Right lobe of liver (tissue), 6 donors: ENCODE measurements at regions not wholly inside any gene's neighbourhood (a gene's known extent, or its start where the extent isn't known, plus 50 kb on each side); places are given as distances from the start of the nearest gene placed in this dataset.
A peak's percentile ranks its signal among the peaks of the same experiment; 100 is the strongest.

Experiments
- ATAC-seq, 4 donors: fragments of 200-7000 bp; cut with Tn5 transposase; one replicate each; pipeline ENCODE4 v1.9.1; 2020; ENCODE audit warnings: mild to moderate bottlenecking in 4 of 4, moderate library complexity in 4 of 4
- DNase-seq, 3 donors: peaks; one replicate each; pipeline ENCODE4 v3.0.0-alpha.2; 2020
- H3K27ac ChIP-seq, 3 donors: fragments of 200-600 bp; one replicate each; pipeline ENCODE4 v1.8.0; 2022
- H3K27me3 ChIP-seq, 2 donors: fragments of 200-600 bp; one replicate each; pipeline ENCODE4 v1.8.0; 2022
- H3K36me3 ChIP-seq, 4 donors: fragments of 200-600 bp; sonication (generic) in 1 of 4; one replicate each; pipeline versions ENCODE4 v1.5.1 to v1.8.0; 2017 to 2022; ENCODE audit warnings: control low read depth in 1 of 4
- H3K4me1 ChIP-seq, 4 donors: fragments of 200-600 bp; sonication (generic) in 1 of 4; one replicate each; pipeline versions ENCODE4 v1.5.1 to v1.8.0; 2017 to 2022; ENCODE audit warnings: control low read depth in 1 of 4
- H3K4me3 ChIP-seq, 3 donors: fragments of 200-600 bp; one replicate each; pipeline ENCODE4 v1.8.0; 2022
- H3K9me3 ChIP-seq, 4 donors: fragments of 200-600 bp; sonication (generic) in 1 of 4; one replicate each; pipeline versions ENCODE4 v1.5.1 to v1.8.0; 2017 to 2022; ENCODE audit warnings: control low read depth in 1 of 4
- POLR2A ChIP-seq: fragments of 450-650 bp; IDR thresholded peaks from one replicate; pipeline ENCODE4 v1.6.1; 2017; ENCODE audit warnings: antibody characterized with exemption, mild to moderate bottlenecking
- whole genome bisulfite sequencing: methylation state at CpG from one replicate; pipeline ENCODE4 v1.1.6; 2018; ENCODE audit warnings: low coverage, low lambda C conversion rate; ENCODE audit not compliant: insufficient coverage; ENCODE audit errors: missing lambda C conversion rate; 5-methylcytosine and 5-hydroxymethylcytosine counted together
- intact Hi-C, 2 donors: fragments of 100-400 bp; cut with DNase I; formaldehyde crosslinking; loops; one replicate each; pipeline versions ENCODE4 v1.11.2 to v1.14.1; 2022
- TF ChIP-seq, protein P1 (sequence below), 4 donors: fragments of 200-600 bp in 3 of 4; fragments of 450-650 bp in 1 of 4; IDR thresholded peaks; one replicate each; pipeline versions ENCODE4 v1.5.1 to v1.8.0; 2016 to 2022; ENCODE audit warnings: antibody characterized with exemption in 4 of 4, mild to moderate bottlenecking in 2 of 4
- donor health status: DM: no; HTN: yes; CAD: no.
- donor health status: DM: no; HTN: no; CAD: no.
- donor health status: DM: no; HTN: no; CAD: no.
- donor health status: DM: no; HTN: yes; CAD: no.
- donor health status: DM: no; HTN: yes; CAD: no.

DNA sequence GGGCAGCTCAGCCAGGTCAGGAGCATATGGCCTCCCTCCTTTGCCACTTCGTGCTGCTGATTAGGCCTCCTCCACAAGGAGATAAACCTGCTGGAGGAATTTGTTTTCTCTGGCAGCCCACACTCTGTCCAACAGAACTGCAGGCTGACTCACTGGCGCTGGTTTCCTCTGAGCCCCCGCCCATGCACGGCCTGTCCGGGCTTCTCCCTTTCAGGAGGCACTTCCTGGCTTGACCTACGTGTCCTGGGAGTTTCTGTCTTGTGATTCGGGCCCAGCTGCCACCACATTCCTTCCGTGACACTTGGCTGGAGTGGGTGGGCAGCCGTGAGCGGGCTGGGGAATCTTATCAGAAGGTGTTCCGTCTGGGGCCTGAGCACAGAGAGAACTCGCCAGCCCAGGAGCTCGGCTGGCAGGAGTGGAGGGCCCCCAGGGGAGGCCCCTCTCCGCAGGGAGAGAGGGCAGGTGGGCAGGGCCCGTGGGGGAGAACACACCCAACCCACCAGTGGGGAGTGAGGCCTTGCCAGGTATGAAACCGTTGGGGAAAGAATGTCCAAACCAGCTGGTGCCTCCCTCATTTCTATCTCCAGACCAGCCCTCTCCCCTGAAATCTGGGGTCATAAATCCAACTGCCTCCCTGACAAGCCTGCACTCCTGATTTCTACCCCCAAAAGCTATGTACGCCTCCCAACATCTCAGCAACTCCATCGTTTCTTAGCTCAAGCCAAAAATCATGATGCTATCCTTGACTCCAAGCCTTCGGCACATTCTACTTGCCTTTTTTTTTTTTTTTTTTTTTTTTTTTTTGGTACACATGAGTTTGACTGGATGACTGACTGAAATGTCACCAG is 110.6 kb upstream of the MEF2A start:
- 57% methylated on average over 9 of the region's 19 CpGs for WGBS
- no peaks in the 10 kb centered on the region for H3K4me1 ChIP-seq
- ATAC-seq, result peak; percentile 72 to 83 (median 77)

DNA sequence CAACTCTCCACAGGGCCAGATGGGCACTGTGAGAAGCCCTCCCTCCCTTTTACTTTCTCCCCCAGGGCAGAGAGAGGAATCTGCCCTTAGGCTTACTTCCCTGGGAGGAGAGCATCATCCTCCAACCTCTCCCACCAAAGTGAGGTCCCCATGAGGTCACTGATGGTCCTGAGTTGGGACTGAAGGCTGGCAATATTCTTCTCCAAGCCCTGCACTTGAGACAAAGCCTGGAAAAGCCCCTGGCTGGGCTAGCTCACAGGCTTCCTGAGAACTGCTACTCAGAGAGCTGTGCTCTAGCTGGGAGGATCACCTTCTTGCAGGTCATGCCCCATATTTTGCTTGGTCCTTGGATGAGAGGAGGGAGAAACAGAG is 110.0 kb upstream of the MEF2A start:
- ATAC-seq (no peak), DNase-seq (peak in 1 of 3 donors; percentile 20)
- no peak overlapping the region for H3K4me3 ChIP-seq
- no peaks in the 10 kb centered on the region for H3K4me1 ChIP-seq
- intact Hi-C loops, result no loop called here
- no peaks in the 10 kb centered on the region for H3K9me3 ChIP-seq
- no peaks in the 10 kb centered on the region for H3K27me3 ChIP-seq
- peak overlapping the region in 1 of 3 donors; percentile 79 for H3K27ac ChIP-seq
- no peak for TF ChIP-seq POLR2A
- TF ChIP-seq, protein P1, sequence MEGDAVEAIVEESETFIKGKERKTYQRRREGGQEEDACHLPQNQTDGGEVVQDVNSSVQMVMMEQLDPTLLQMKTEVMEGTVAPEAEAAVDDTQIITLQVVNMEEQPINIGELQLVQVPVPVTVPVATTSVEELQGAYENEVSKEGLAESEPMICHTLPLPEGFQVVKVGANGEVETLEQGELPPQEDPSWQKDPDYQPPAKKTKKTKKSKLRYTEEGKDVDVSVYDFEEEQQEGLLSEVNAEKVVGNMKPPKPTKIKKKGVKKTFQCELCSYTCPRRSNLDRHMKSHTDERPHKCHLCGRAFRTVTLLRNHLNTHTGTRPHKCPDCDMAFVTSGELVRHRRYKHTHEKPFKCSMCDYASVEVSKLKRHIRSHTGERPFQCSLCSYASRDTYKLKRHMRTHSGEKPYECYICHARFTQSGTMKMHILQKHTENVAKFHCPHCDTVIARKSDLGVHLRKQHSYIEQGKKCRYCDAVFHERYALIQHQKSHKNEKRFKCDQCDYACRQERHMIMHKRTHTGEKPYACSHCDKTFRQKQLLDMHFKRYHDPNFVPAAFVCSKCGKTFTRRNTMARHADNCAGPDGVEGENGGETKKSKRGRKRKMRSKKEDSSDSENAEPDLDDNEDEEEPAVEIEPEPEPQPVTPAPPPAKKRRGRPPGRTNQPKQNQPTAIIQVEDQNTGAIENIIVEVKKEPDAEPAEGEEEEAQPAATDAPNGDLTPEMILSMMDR (IDR thresholded peaks at IDR 0.05), result no peak
- H3K36me3 ChIP-seq, result no peaks in the 10 kb centered on the region

More for the DNA sequence above, 110.6 kb upstream of the MEF2A start:
- intact Hi-C loops, result no loop called here
- Histone ChIP-seq H3K27ac (peak overlapping the region in 2 of 3 donors; percentile 48 to 79), H3K36me3 (no peaks in the 10 kb centered on the region), H3K9me3 (no peaks in the 10 kb centered on the region), H3K27me3 (no peaks in the 10 kb centered on the region), H3K4me3 (no peak overlapping the region)
- no peak for TF ChIP-seq POLR2A
- TF ChIP-seq, protein P1 (IDR thresholded peaks at IDR 0.05), result no peak
- peak; percentile 48 to 73 (median 70) for DNase-seq

DNA sequence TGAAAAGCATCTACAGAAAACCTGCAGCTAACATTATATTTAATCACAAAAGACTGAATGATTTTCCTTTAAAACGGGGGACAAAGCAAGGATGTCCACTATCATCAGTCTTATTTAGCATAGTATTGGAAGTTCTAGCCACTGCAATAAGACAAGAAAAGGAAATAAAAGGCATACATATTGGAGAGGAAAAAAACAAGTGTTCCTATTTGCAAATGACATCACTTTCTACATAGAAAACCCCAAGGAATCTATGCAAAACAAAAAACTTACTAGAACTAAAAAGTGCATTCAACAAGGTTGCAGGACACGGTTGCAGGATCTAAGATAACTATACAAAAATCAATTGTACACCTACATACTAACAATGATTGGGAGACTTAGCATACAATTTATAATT is 101.6 kb upstream of the MEF2A start:
- Histone ChIP-seq H3K4me3 (no peak overlapping the region), H3K27ac (no peak overlapping the region), H3K27me3 (no peaks in the 10 kb centered on the region), H3K9me3 (no peaks in the 10 kb centered on the region), H3K4me1 (no peaks in the 10 kb centered on the region), H3K36me3 (no peaks in the 10 kb centered on the region)
- DNase-seq (no peak), ATAC-seq (no peak)
- 59% methylated on average over 2 of the region's 2 CpGs for WGBS
- no peak for TF ChIP-seq POLR2A
- TF ChIP-seq, protein P1 (IDR thresholded peaks at IDR 0.05), result no peak
- intact Hi-C loops, result no loop called here

DNA sequence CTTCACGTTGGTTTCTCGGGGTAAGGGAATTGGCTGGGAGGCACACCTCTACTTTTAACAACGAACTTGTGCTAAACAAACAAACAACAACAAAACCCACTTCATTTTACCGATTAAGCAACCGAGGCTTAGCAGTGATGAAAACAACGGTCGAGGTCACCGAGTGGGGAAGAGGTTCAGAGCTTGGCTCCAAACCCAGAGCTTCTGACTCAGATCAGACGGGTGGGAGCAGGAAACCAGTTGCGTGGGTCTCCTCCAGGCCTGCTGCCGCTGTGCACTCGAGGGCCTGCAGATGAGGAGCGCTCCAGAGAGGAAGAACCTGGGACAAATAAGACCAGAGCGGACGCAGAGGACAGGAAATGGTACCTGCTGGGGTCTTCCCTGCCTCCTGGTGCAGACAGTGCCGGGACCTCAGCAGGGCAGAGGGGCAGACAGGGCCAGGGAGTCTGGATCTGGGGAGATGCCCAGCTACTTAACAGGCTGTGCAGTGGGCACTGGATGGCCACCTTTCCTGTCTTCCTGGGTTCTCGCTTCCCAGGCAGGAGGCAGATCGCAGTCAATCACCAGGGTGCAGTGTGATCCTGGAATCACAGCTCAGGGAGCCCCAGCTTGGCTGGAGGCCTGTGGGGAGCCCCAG is 99.0 kb upstream of the MEF2A start:
- Histone ChIP-seq H3K27ac (no peak overlapping the region), H3K4me3 (no peak overlapping the region), H3K36me3 (no peaks in the 10 kb centered on the region), H3K27me3 (no peaks in the 10 kb centered on the region), H3K9me3 (no peaks in the 10 kb centered on the region), H3K4me1 (no peaks in the 10 kb centered on the region)
- 73% methylated on average over 5 of the region's 18 CpGs for WGBS
- no peak for TF ChIP-seq POLR2A
- TF ChIP-seq, protein P1 (IDR thresholded peaks at IDR 0.05), result no peak
- ATAC-seq, result peak in 2 of 4 donors; percentile 22 to 31
- DNase-seq, result no peak
- intact Hi-C loops, result no loop called here
